ENCODE measurements at regions not wholly inside any gene's neighbourhood (a gene's known extent, or its start where the extent isn't known, plus 50 kb on each side); places are given as distances from the start of the nearest gene placed in this dataset.

DNA sequence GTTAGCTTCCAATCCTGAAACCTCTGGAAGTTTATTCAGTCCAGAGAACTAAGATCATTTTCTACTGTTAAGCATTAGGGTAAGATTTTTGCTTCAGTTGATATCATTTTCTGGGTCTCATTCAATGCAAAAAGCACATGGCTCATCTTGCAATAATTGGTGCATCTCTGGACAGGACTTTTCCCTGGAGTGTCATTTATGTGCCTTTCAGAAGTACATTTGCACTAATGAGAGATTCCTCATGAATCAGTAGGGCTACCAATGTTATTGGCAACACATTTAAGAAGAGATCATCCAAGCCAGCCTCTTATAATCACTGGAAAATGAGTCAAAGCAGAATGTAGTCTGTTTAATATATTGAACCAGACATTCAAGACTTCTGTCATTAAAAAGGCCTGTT is 224.2 kb upstream of the CHRNA7 start:
- ChIA-PET POLR2A (no interaction called here), CTCF (no interaction called here)
- DNase-seq (ENCODE audit: extremely low spot score): no peak
- TF ChIP-seq, protein P1, sequence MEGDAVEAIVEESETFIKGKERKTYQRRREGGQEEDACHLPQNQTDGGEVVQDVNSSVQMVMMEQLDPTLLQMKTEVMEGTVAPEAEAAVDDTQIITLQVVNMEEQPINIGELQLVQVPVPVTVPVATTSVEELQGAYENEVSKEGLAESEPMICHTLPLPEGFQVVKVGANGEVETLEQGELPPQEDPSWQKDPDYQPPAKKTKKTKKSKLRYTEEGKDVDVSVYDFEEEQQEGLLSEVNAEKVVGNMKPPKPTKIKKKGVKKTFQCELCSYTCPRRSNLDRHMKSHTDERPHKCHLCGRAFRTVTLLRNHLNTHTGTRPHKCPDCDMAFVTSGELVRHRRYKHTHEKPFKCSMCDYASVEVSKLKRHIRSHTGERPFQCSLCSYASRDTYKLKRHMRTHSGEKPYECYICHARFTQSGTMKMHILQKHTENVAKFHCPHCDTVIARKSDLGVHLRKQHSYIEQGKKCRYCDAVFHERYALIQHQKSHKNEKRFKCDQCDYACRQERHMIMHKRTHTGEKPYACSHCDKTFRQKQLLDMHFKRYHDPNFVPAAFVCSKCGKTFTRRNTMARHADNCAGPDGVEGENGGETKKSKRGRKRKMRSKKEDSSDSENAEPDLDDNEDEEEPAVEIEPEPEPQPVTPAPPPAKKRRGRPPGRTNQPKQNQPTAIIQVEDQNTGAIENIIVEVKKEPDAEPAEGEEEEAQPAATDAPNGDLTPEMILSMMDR (IDR thresholded peaks at IDR 0.05; ENCODE audit: control extremely low read depth, extremely low read depth, low read depth, missing control alignments): no peak

DNA sequence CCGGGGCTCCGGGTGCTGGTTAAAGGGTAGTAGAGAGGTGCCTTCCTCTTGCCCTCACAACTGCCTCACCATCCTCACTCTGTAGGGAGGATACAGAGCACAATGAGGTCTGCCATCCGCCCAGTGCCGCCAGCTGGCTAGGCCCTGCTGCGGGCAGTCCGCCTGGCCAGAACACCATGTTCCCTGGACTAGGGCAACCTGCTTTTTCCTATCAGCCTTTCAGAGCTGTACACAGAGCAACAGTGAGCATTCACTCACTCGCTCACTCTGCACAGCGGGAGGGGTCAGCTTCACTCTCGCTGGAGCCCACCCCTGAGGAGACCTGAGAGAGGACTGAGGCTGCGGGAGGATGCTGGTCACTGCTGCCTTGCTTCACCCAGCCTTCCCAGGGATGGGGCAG is 218.7 kb upstream of the CHRNA7 start:
- POLR2A ChIA-PET: no interaction called here
- CTCF ChIA-PET: no interaction called here
- TF ChIP-seq, protein P1 (IDR thresholded peaks at IDR 0.05; ENCODE audit: control extremely low read depth, extremely low read depth, low read depth, missing control alignments): no peak
- DNase-seq (ENCODE audit: extremely low spot score): no peak

DNA sequence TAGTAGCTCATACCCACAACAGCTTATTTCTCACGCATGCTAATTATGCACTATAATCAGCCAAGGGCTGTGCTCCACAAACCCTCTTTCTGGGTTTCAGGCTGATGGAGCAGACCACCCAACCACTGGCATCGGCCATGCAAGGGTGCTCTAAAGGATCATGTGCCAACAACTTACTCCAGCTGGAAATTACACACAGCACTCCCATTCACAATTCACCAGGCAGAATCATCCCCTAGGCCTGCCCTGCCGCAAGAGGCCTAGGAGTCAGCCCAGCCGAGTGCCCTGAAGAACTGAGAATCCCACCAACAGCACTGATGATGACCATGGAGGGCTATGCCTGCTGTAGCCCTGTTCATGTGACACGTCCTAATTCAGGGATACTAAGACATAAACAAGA is 216.2 kb upstream of the CHRNA7 start:
- CTCF ChIA-PET: interaction anchor here (1.2 kb wide), 1 partner anchor 955 kb away, joined by 3 read pairs; no protein-coding TSS in a partner anchor
- TF ChIP-seq, protein P1 (IDR thresholded peaks at IDR 0.05; ENCODE audit: control extremely low read depth, extremely low read depth, low read depth, missing control alignments): no peak

DNA sequence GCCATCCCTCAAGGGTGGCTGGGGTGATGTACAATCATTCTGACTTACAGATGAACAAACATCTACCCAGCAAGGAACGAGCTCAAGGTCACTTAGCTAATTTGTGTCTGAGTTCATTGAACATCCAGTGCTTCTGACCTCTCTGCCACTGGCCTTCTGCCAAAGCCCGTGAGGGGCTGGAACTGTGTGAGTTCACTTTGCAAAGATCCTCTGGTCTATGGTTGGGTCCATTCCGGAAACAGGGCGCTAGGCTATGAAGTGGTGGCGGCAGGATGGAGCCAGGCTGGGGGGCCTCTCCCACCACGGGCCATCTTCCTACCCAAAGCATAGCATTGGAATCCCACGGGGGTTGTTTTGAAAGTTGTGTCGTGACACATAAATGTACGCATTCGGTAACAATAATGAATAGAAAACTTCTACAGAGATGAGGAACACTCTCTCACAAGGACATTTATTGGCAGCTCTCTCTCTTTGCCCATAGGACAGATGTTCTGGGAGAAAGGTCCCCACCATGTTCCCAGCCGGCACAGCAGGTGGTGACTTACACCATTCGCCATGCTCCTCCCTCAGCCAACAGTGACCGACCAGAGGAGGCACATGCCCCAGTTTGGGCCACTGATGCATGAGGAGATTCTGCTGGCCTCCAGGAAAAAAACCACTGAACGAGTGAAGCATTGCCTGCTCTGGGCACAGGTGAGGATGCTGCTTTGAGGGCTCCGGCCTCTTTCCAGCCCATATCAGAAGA is 214.7 kb upstream of the CHRNA7 start:
- ChIA-PET CTCF (no interaction called here), POLR2A (no interaction called here)
- DNase-seq (ENCODE audit: extremely low spot score): no peak
- TF ChIP-seq, protein P1 (IDR thresholded peaks at IDR 0.05; ENCODE audit: control extremely low read depth, extremely low read depth, low read depth, missing control alignments): no peak

More for the DNA sequence above, 216.2 kb upstream of the CHRNA7 start:
- POLR2A ChIA-PET: no interaction called here
- DNase-seq (ENCODE audit: extremely low spot score): no peak

DNA sequence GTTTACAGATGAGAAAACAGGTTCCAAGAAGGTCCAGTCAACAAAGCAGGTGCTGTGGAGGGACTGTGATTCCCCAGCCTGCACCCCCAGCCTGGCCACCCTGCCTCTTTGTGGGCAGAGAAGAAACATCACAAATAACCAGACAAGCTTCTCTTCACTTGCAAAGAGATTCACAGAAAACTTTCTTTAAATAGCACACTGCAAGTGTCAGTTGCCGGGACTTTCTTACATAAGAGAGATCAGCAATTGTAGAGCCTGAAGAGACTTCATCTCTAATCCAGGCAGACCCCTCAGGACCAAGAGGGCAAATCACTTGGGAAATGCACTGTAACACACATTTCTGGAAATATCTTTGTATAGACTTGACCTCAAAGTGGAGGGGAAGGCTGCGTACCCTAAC is 207.9 kb upstream of the CHRNA7 start:
- CTCF ChIA-PET: interaction anchor here (1.6 to 1.7 kb wide), 2 partner anchors 15 to 17 kb away, joined by 3 to 5 read pairs; no protein-coding TSS in a partner anchor
- DNase-seq (ENCODE audit: extremely low spot score): no peak
- POLR2A ChIA-PET: no interaction called here
- TF ChIP-seq, protein P1 (IDR thresholded peaks at IDR 0.05; ENCODE audit: control extremely low read depth, extremely low read depth, low read depth, missing control alignments): no peak

DNA sequence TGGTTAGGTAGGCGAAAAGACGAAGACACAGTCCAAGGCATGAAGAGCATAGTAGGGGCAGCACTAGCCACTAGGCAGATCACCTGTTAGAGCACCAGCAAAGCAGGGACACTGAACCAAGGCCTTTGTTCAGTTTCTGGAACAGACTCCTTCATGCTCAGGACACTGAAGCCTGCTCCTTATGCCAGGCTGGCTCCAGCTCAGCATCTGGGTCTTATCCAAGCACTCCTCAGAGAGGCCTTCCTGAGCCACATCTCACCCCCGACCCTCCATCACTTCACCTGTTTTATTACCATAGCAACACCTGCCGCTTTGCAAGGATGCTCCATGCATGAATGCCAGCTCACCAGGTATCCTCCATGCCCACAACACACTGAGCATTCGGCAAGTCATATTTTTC is 206.3 kb upstream of the CHRNA7 start:
- no peak for DNase-seq (ENCODE audit: extremely low spot score)
- TF ChIP-seq, protein P1 (IDR thresholded peaks at IDR 0.05; ENCODE audit: control extremely low read depth, extremely low read depth, low read depth, missing control alignments): no peak
- ChIA-PET POLR2A (no interaction called here), CTCF (no interaction called here)

Data from GM10248 (cell line).